Tibial nerve (tissue), 3 donors: ENCODE measurements at regions not wholly inside any gene's neighbourhood (a gene's known extent, or its start where the extent isn't known, plus 50 kb on each side); places are given as distances from the start of the nearest gene placed in this dataset.

ENCODE experiments used
- CTCF ChIP-seq, 5 experiments: fragments of 200-600 bp in 3 of 5; fragments of 450-650 bp in 2 of 5; sonication (generic) in 3 of 5; IDR thresholded peaks; one replicate each; pipeline ENCODE4 v1.5.1; 2016 to 2019; ENCODE audit warnings: antibody characterized with exemption in 5 of 5, mild to moderate bottlenecking in 3 of 5, moderate library complexity in 2 of 5
- POLR2A ChIP-seq, 2 donors: fragments of 450-650 bp; IDR thresholded peaks; one replicate each; pipeline ENCODE4 v1.6.1; 2017; ENCODE audit warnings: antibody characterized with exemption in 2 of 2, mild to moderate bottlenecking in 2 of 2, moderate library complexity in 2 of 2

GRCh38 chr15:62380011-62380410 is 214.9 kb upstream of the C2CD4B start:
- no peak for TF ChIP-seq CTCF (IDR thresholded peaks at IDR 0.05)
- TF ChIP-seq POLR2A (IDR thresholded peaks at IDR 0.05): no peak
